ENCODE measurements at regions not wholly inside any gene's neighbourhood (a gene's known extent, or its start where the extent isn't known, plus 50 kb on each side); places are given as distances from the start of the nearest gene placed in this dataset.

GRCh38 chr13:39209731-39210531, 171.7 kb downstream of the NHLRC3 start:
- intact Hi-C loops (cut with DNase I; ENCODE audit: low total_unique reads): no loop called here
- H3K4me3 ChIP-seq (ENCODE audit: low read depth, poor library complexity, severe bottlenecking): no peak overlapping the region
- TF ChIP-seq POLR2A (IDR thresholded peaks at IDR 0.05): no peak
- no peak for TF ChIP-seq CTCF (IDR thresholded peaks at IDR 0.05)
- 41 to 44% methylated on average over 1 of the region's 1 CpG for WGBS, 2 donors
- no peak for DNase-seq (ENCODE audit: low spot score in 2 of 2)

- DNase-seq (ENCODE audit: low spot score in 2 of 2): no peak
- TF ChIP-seq POLR2A (IDR thresholded peaks at IDR 0.05): no peak
- no peak for TF ChIP-seq CTCF (IDR thresholded peaks at IDR 0.05)
- WGBS, 2 donors: 95 to 96% methylated on average over 1 of the region's 1 CpG
- intact Hi-C loops (cut with DNase I; ENCODE audit: low total_unique reads): no loop called here
- H3K4me3 ChIP-seq (ENCODE audit: low read depth, poor library complexity, severe bottlenecking): no peak overlapping the region
Measured at GRCh38 chr13:39210961-39211534, 172.8 kb downstream of the NHLRC3 start.

GRCh38 chr13:39215971-39216370, 177.7 kb downstream of the NHLRC3 start:
- intact Hi-C loops (cut with DNase I; ENCODE audit: low total_unique reads): no loop called here
- 85 to 89% methylated on average over 8 of the region's 8 CpGs for WGBS, 2 donors
- DNase-seq (ENCODE audit: low spot score in 2 of 2): no peak
- no peak overlapping the region for H3K4me3 ChIP-seq (ENCODE audit: low read depth, poor library complexity, severe bottlenecking)
- no peak for TF ChIP-seq CTCF (IDR thresholded peaks at IDR 0.05)
- TF ChIP-seq POLR2A (IDR thresholded peaks at IDR 0.05): no peak

GRCh38 chr13:39217471-39217870, 179.2 kb downstream of the NHLRC3 start:
- 86 to 87% methylated on average over 3 of the region's 3 CpGs for WGBS, 2 donors
- no peak overlapping the region for H3K4me3 ChIP-seq (ENCODE audit: low read depth, poor library complexity, severe bottlenecking)
- intact Hi-C loops (cut with DNase I; ENCODE audit: low total_unique reads): no loop called here
- no peak for DNase-seq (ENCODE audit: low spot score in 2 of 2)
- no peak for TF ChIP-seq CTCF (IDR thresholded peaks at IDR 0.05)
- no peak for TF ChIP-seq POLR2A (IDR thresholded peaks at IDR 0.05)

GRCh38 chr13:39224671-39225240, 186.5 kb downstream of the NHLRC3 start:
- no peak for DNase-seq (ENCODE audit: low spot score in 2 of 2)
- 61 to 66% methylated on average over 5 of the region's 5 CpGs for WGBS, 2 donors
- TF ChIP-seq CTCF (IDR thresholded peaks at IDR 0.05): no peak
- no peak for TF ChIP-seq POLR2A (IDR thresholded peaks at IDR 0.05)

More at GRCh38 chr13:39224671-39225240, 186.5 kb downstream of the NHLRC3 start:
- no peak overlapping the region for H3K4me3 ChIP-seq (ENCODE audit: low read depth, poor library complexity, severe bottlenecking)
- intact Hi-C loops (cut with DNase I; ENCODE audit: low total_unique reads): no loop called here
